NCI-H524 (cell line): ENCODE measurements at regions not wholly inside any gene's neighbourhood (a gene's known extent, or its start where the extent isn't known, plus 50 kb on each side); places are given as distances from the start of the nearest gene placed in this dataset.

ENCODE experiments used
- DNase-seq, 2 experiments: peaks; one replicate each; lab custom pipeline; 2025; lab: John Stamatoyannopoulos, UW

GRCh38 chr6:77074037-77074713 is 389.1 kb downstream of the HTR1B start:
- no peak for DNase-seq

GRCh38 chr6:77073410-77073760 is 389.9 kb downstream of the HTR1B start:
- no peak for DNase-seq

GRCh38 chr6:77072694-77073409 is 390.4 kb downstream of the HTR1B start:
- DNase-seq: no peak

- no peak for DNase-seq
Observed at GRCh38 chr6:77063494-77063893, 399.8 kb downstream of the HTR1B start.

- DNase-seq: no peak
Observed at GRCh38 chr6:77055711-77056110, 407.6 kb downstream of the HTR1B start.

- DNase-seq: no peak
Observed at GRCh38 chr6:77040568-77041195, 422.6 kb downstream of the HTR1B start.

- no peak for DNase-seq
Observed at GRCh38 chr6:77038807-77039206, 424.5 kb downstream of the HTR1B start.

- no peak for DNase-seq
Observed at GRCh38 chr6:77037439-77037838, 425.9 kb downstream of the HTR1B start.

- DNase-seq: no peak
Observed at GRCh38 chr6:77036400-77036799, 426.9 kb downstream of the HTR1B start.

- DNase-seq: no peak
Observed at GRCh38 chr6:77034161-77034560, 429.1 kb downstream of the HTR1B start.

- DNase-seq: no peak
Observed at GRCh38 chr6:77030929-77031674, 432.2 kb downstream of the HTR1B start.

- no peak for DNase-seq
Observed at GRCh38 chr6:77026341-77026740, 436.9 kb downstream of the HTR1B start.

- DNase-seq: no peak
Observed at GRCh38 chr6:77025736-77026223, 437.5 kb downstream of the HTR1B start.

- DNase-seq: no peak
Observed at GRCh38 chr6:77021778-77022177, 441.5 kb downstream of the HTR1B start.

- no peak for DNase-seq
Observed at GRCh38 chr6:77021232-77021631, 442.1 kb downstream of the HTR1B start.

GRCh38 chr6:77019081-77019480 is 444.2 kb downstream of the HTR1B start:
- DNase-seq: no peak

- no peak for DNase-seq
Observed at GRCh38 chr6:77017537-77017936, 445.8 kb downstream of the HTR1B start.

GRCh38 chr6:77015350-77015749 is 447.9 kb downstream of the HTR1B start:
- DNase-seq: no peak

GRCh38 chr6:77011929-77012545 is 451.3 kb downstream of the HTR1B start:
- no peak for DNase-seq

- DNase-seq: no peak
Observed at GRCh38 chr6:77010931-77011542, 452.3 kb downstream of the HTR1B start.

- DNase-seq: no peak
Observed at GRCh38 chr6:76992553-76992952, 470.7 kb downstream of the HTR1B start.

- no peak for DNase-seq
Observed at GRCh38 chr6:76984572-76984971, 478.7 kb downstream of the HTR1B start.
